Keratinocyte (primary cell): ENCODE measurements at regions not wholly inside any gene's neighbourhood (a gene's known extent, or its start where the extent isn't known, plus 50 kb on each side); places are given as distances from the start of the nearest gene placed in this dataset.

Experiments used
- DNase-seq: peaks from one replicate; pipeline ENCODE4 v3.0.0-alpha.2; 2011; ENCODE audit warnings: low read depth, missing footprints, low spot score
- FAIRE-seq: peaks from 2 replicates; lab custom pipeline; 2011; peaks lifted over from hg19 to GRCh38; lab: Jason Lieb, UNC
- H2AFZ ChIP-seq: 2 replicates; pipeline ENCODE4 v1.6.0; 2012; ENCODE audit warnings: low read length, control low read depth, inconsistent platforms; ENCODE audit not compliant: control insufficient read depth
- H3K27ac ChIP-seq: 2 replicates; pipeline ENCODE4 v1.5.1; 2011; ENCODE audit warnings: low read length; ENCODE audit not compliant: control insufficient read depth, insufficient read depth
- H3K27me3 ChIP-seq: 3 replicates; pipeline ENCODE4 v1.6.0; 2011; ENCODE audit warnings: low read length; ENCODE audit not compliant: control insufficient read depth, insufficient read depth; ENCODE audit errors: extremely low read depth
- H3K36me3 ChIP-seq, 2 experiments: 2 replicates in 1 of 2; 3 replicates in 1 of 2; pipeline ENCODE4 v1.5.1; 2011; ENCODE audit warnings: low read length in 2 of 2, mild to moderate bottlenecking in 1 of 2; ENCODE audit not compliant: control insufficient read depth in 2 of 2, insufficient read depth in 2 of 2; ENCODE audit errors: extremely low read depth in 1 of 2
- H3K4me1 ChIP-seq: 3 replicates; pipeline ENCODE4 v1.5.1; 2011; ENCODE audit warnings: low read length; ENCODE audit not compliant: control insufficient read depth, insufficient read depth; ENCODE audit errors: extremely low read depth
- H3K4me2 ChIP-seq: 3 replicates; pipeline ENCODE4 v1.6.0; 2011; ENCODE audit warnings: low read depth, low read length; ENCODE audit not compliant: control insufficient read depth, insufficient read depth; ENCODE audit errors: extremely low read depth
- H3K4me3 ChIP-seq, 3 experiments: fragments of 200-600 bp in 1 of 3; sonication (generic) in 1 of 3; 2 replicates in 2 of 3; 3 replicates in 1 of 3; pipeline ENCODE4 v1.5.1; 2011 to 2016; ENCODE audit warnings: low read length in 3 of 3, mild to moderate bottlenecking in 3 of 3, control low read depth in 2 of 3, inconsistent platforms in 1 of 3, low read depth in 1 of 3, mixed read lengths in 1 of 3, mixed run types in 1 of 3, moderate library complexity in 1 of 3; ENCODE audit not compliant: control insufficient read depth in 2 of 3, insufficient read depth in 2 of 3; ENCODE audit errors: extremely low read depth in 1 of 3
- H3K79me2 ChIP-seq: 2 replicates; pipeline ENCODE4 v1.6.0; 2012; ENCODE audit warnings: low read length; ENCODE audit not compliant: control insufficient read depth, insufficient read depth
- H3K9ac ChIP-seq: 3 replicates; pipeline ENCODE4 v1.6.0; 2011; ENCODE audit warnings: low read length; ENCODE audit not compliant: control insufficient read depth, insufficient read depth; ENCODE audit errors: extremely low read depth
- H3K9me1 ChIP-seq: 3 replicates; pipeline ENCODE4 v1.6.0; 2011; ENCODE audit warnings: low read length; ENCODE audit not compliant: control insufficient read depth, insufficient read depth; ENCODE audit errors: extremely low read depth
- H3K9me3 ChIP-seq: 2 replicates; pipeline ENCODE4 v1.5.1; 2012; ENCODE audit warnings: low read depth, low read length; ENCODE audit not compliant: control insufficient read depth
- H4K20me1 ChIP-seq: 3 replicates; pipeline ENCODE4 v1.6.0; 2011; ENCODE audit warnings: low read length; ENCODE audit not compliant: control insufficient read depth, insufficient read depth; ENCODE audit errors: extremely low read depth
- EZH2 ChIP-seq: IDR thresholded peaks from one replicate; pipeline ENCODE4 v1.6.1; 2012; ENCODE audit warnings: inconsistent platforms, mild to moderate bottlenecking, low read length, moderate library complexity
- dilution Hi-C: fragments of 300-500 bp; cut with MboI; formaldehyde crosslinking; loops from one replicate; pipeline ENCODE4 v1.7.0; 2020; ENCODE audit warnings: low sequenced_read_pairs; ENCODE audit not compliant: extremely low pct_ligation_motif_present
- TF ChIP-seq, protein P1 (sequence below), 3 experiments: IDR thresholded peaks in 1 of 3; conservative IDR thresholded peaks in 1 of 3; optimal IDR thresholded peaks in 1 of 3; 2 replicates in 2 of 3; 3 replicates in 1 of 3; pipeline versions ENCODE3 to v1.5.1; 2011; ENCODE audit warnings: low read length in 3 of 3, mild to moderate bottlenecking in 3 of 3, moderate library complexity in 2 of 3, control low read depth in 1 of 3, inconsistent platforms in 1 of 3; ENCODE audit not compliant: insufficient read depth in 2 of 3; ENCODE audit errors: extremely low read depth in 1 of 3

DNA sequence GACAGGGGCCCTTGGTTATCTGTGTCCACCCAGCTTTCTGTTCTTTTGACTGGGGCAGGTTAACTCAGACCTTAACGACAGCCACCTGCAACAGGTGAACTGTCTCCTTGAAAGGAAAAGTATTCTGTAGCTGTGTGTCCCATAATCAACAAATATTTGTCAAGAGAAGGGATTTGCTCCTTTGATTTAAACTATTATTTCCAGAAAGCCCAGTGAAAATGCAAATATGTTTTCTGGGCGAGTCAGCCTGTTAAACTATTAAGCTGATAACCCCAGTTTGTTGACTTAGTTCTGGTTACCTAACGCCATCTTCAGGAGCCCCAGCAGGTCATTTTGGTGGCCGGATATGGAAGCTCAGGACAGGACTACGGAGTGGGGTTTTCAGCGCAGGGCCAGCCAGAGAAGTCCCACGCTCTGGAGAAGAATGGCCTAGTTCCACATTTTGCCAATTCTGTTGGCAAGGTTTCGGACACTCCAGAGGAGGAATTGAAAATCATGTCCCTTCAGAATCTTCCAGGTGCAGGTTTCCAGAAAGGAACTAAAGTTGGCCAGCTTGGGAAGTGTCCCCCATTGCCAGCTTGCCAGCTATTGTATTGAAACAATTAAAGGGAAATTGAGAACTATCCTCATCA lies 54.5 kb downstream of the ADRA2A start:
- no peaks in the 10 kb centered on the region for H3K4me1 ChIP-seq
- H4K20me1 ChIP-seq, result no peaks in the 10 kb centered on the region
- no peak overlapping the region for H3K4me2 ChIP-seq
- no peaks in the 10 kb centered on the region for H3K9me1 ChIP-seq
- H2AFZ ChIP-seq, result no peak overlapping the region
- H3K36me3 ChIP-seq, result no peaks in the 10 kb centered on the region
- H3K9me3 ChIP-seq, result no peaks in the 10 kb centered on the region
- H3K27me3 ChIP-seq, result no peaks in the 10 kb centered on the region
- dilution Hi-C loops, result no loop called here
- TF ChIP-seq EZH2, result no peak
- TF ChIP-seq, protein P1, sequence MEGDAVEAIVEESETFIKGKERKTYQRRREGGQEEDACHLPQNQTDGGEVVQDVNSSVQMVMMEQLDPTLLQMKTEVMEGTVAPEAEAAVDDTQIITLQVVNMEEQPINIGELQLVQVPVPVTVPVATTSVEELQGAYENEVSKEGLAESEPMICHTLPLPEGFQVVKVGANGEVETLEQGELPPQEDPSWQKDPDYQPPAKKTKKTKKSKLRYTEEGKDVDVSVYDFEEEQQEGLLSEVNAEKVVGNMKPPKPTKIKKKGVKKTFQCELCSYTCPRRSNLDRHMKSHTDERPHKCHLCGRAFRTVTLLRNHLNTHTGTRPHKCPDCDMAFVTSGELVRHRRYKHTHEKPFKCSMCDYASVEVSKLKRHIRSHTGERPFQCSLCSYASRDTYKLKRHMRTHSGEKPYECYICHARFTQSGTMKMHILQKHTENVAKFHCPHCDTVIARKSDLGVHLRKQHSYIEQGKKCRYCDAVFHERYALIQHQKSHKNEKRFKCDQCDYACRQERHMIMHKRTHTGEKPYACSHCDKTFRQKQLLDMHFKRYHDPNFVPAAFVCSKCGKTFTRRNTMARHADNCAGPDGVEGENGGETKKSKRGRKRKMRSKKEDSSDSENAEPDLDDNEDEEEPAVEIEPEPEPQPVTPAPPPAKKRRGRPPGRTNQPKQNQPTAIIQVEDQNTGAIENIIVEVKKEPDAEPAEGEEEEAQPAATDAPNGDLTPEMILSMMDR (optimal IDR thresholded peaks at IDR 0.05 in 1 of 3, IDR thresholded peaks at IDR 0.05 in 1 of 3, conservative IDR thresholded peaks at IDR 0.05 in 1 of 3; ENCODE audit: extremely low read depth in 1 of 3, insufficient read depth in 2 of 3, low read length in 3 of 3), result no peak
- no peak overlapping the region for H3K27ac ChIP-seq
- no peaks in the 10 kb centered on the region for H3K79me2 ChIP-seq
- H3K4me3 ChIP-seq, result no peak overlapping the region
- no peak overlapping the region for H3K9ac ChIP-seq
- FAIRE-seq (no peak), DNase-seq (no peak)

DNA sequence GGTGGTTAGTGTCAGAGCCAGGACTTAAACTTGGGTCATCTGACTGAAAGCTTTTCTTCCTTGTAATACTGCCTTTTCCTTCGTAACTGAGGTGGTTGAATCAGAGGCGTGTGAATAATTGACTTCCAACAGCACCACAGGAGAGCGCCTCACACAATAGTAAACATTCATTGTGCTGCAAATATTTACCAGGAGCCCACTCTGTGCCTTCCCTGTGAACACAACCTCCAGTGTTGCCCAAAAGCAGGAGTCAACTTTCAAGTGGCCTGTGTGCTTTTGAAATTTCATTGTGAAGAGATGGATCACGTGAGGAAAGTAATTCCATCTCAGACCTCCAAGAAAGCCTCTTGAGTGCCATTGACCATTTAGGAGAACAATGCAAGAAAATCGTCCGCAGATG lies 60.2 kb downstream of the ADRA2A start:
- H3K4me1 ChIP-seq, result no peaks in the 10 kb centered on the region
- dilution Hi-C loops, result no loop called here
- H3K4me2 ChIP-seq, result no peak overlapping the region
- no peak overlapping the region for H3K9ac ChIP-seq
- H3K27me3 ChIP-seq, result no peaks in the 10 kb centered on the region
- no peaks in the 10 kb centered on the region for H3K79me2 ChIP-seq
- no peaks in the 10 kb centered on the region for H3K9me3 ChIP-seq
- no peaks in the 10 kb centered on the region for H4K20me1 ChIP-seq
- H3K9me1 ChIP-seq, result no peaks in the 10 kb centered on the region
- FAIRE-seq (no peak), DNase-seq (no peak)
- H3K4me3 ChIP-seq, result no peak overlapping the region
- no peak overlapping the region for H3K27ac ChIP-seq
- H2AFZ ChIP-seq, result no peak overlapping the region
- TF ChIP-seq, protein P1 (optimal IDR thresholded peaks at IDR 0.05 in 1 of 3, IDR thresholded peaks at IDR 0.05 in 1 of 3, conservative IDR thresholded peaks at IDR 0.05 in 1 of 3; ENCODE audit: extremely low read depth in 1 of 3, insufficient read depth in 2 of 3, low read length in 3 of 3), result no peak
- no peak for TF ChIP-seq EZH2
- H3K36me3 ChIP-seq, result no peaks in the 10 kb centered on the region
